Ecto neural progenitor cell (in vitro differentiated cells): ENCODE measurements at regions not wholly inside any gene's neighbourhood (a gene's known extent, or its start where the extent isn't known, plus 50 kb on each side); places are given as distances from the start of the nearest gene placed in this dataset.

Experiments used
- DNase-seq: peaks from one replicate; pipeline ENCODE4 v3.0.0-alpha.2; 2018; ENCODE audit warnings: low spot score

GRCh38 chr6:44635486-44635885, 248.0 kb downstream of the CDC5L start:
- DNase-seq, result no peak

DNA sequence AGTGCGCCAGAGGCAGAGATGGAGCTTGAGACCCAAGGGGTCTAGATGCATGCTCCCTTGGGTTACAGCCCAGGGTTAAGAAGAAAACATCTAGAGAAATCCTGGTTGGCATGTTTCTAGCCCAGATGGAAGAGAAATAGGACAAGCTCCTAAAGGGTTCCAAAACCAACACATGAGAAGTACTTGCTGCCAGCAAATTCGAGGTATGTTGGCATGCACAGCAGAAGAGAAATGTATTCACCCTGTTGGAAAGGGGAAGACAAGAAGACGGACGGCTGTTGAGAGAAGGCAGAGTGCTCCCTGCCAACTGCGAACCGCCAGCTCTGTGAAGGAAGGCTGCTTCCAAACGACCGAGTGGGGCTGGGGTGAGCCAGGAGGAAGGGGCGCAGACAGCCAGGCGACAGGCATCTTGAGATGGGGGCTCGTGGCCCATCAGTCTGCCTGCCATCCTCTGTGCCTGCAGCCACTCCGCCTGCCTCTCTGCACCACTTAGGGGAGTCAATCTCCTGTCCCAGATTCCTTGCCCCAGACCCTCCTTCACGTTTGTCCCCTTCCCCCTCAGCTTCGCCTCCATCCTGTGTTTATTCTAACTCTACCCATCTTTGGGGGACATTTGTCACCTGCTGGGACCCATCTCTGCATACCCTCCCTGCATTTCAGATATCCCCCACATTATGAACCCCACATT, 249.2 kb downstream of the CDC5L start:
- no peak for DNase-seq

GRCh38 chr6:44641344-44642031, 254.0 kb downstream of the CDC5L start:
- DNase-seq, result no peak

GRCh38 chr6:44642349-44642748, 254.8 kb downstream of the CDC5L start:
- DNase-seq, result no peak

DNA sequence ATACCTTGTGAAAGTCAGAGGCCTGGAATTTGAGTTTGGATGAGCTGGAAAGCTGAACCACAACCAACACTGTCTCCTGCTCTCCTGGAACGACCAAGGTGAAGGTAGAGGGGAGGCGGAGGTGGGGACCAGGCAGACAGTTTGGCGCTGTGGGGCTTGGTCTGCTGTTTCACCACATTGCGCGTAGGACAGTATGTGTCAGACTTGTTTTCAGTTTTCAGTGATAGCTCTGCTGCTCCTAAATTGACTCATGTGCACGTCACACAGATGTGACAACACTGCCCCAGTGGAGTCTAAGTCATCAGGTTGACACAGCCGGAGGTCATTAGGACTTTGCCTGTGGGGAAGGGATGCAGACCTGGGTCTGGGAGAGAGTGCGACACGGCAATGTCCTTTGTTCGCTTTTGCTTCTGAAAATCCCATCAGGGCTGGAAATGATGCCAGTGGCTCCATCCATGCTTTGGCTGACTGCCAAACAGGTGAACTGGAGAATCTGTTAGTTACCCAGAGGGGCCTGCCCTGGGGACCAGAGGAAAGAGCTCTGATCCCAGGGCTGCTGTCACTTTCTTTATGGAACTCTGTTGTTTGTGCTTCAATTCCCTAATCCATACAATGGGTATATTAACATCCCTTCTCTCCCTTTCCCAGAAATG, 255.5 kb downstream of the CDC5L start:
- no peak for DNase-seq

DNA sequence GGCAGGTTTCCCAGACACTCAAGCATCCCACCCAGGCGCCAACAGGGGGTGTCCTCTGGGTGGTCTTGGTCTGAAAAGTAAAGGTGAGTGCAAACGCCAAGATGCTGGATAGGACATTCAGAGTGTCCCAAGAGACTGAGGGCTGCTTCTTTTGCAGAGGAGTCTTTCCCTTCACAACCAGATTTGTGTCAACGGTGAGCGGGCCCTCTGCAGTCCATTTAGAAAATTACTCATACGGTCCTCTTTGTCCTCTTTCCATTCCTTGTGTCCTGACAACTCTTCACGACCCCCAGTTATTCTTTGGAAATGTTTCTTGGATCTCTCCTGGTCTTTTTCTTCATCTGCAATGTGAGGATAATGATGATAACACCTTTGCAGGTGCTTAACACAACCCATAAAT, 257.8 kb downstream of the CDC5L start:
- DNase-seq, result no peak

GRCh38 chr6:44646355-44646754, 258.8 kb downstream of the CDC5L start:
- DNase-seq, result no peak

- DNase-seq, result no peak
These were observed 262.0 kb downstream of the CDC5L start for GRCh38 chr6:44649365-44650025.

GRCh38 chr6:44650495-44650894, 263.0 kb downstream of the CDC5L start:
- DNase-seq, result no peak

- DNase-seq, result no peak
These were observed 263.4 kb downstream of the CDC5L start for GRCh38 chr6:44650947-44651346.

- peak; percentile 61 for DNase-seq
These were observed 264.1 kb downstream of the CDC5L start for GRCh38 chr6:44651604-44652003.

DNA sequence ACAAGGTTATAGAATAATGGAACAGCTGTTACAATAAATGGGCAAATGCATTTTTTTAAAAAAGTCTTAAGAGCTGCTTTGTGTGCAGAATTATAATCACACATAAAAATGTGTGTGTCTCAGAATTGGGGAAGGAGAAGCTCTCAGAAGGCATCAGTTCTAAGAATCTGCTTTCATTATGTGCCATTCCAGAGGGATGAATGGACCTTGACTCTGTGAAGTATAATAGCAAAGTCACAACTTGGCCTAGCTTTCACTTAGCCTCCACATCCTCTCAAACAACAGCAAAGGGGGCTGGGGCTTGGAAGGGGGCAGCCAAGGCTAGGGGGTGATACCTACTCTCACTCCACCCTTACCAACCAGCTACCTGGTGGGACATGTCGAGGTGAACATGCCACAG, 265.0 kb downstream of the CDC5L start:
- DNase-seq, result no peak

- DNase-seq, result no peak
These were observed 265.6 kb downstream of the CDC5L start for GRCh38 chr6:44653091-44653490.

- DNase-seq, result no peak
These were observed 266.3 kb downstream of the CDC5L start for GRCh38 chr6:44653761-44654218.

GRCh38 chr6:44655412-44656342, 268.2 kb downstream of the CDC5L start:
- peak; percentile 91 for DNase-seq

- DNase-seq, result no peak
These were observed 269.2 kb downstream of the CDC5L start for GRCh38 chr6:44656691-44657090.

- no peak for DNase-seq
These were observed 269.8 kb downstream of the CDC5L start for GRCh38 chr6:44657206-44657819.

GRCh38 chr6:44658571-44658970, 271.1 kb downstream of the CDC5L start:
- no peak for DNase-seq

DNA sequence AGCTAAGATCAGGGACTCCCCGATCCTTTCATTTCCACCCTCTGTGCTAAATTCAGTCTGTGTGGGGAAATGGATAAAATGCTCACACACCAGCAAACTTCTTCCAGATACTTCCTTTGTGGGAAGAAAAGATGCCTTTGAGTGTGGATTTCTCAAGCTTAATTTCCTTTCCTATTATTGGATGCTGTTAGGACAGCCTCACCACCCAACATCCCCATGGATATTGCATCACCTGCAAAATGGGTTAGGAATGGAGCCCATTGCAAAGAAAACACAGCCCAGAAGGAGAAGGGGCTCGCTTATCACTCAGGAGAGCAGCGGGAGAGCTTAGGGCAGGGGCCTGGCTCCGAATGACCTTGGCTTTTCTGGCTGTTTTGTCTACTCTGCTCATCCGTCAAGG, 272.2 kb downstream of the CDC5L start:
- DNase-seq, result no peak

DNA sequence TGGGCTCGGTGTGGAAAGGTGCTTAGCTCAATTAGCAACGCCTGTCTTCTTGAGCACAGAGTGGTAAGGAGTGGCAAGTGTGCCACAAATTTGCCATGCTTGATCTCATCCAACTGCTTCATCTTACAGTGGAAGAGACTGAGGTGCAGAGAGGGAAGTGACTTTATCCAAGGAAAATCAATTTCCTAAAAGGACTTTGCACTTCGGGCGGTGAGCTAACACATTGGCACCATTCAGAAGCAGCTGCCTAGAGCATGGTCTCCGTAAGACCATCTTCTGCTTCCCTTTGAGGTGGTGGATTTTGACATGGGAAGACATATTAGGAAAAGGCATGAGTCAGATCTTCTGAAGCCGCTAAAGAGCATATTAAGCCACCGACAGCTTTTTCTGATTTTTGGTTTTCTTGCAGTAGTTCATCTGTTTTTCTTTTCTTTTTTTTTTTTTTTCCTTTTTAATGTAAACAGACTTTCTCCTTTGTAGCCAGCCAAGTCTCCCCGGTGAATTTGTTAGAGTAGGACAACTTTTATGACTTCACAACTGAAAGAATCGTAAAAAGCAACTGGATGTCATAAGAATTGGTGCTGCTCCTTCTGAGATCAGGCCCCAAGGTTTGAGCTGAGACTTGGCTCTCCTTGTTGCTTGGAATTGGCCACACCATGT, 273.2 kb downstream of the CDC5L start:
- no peak for DNase-seq
